ENCODE measurements at regions not wholly inside any gene's neighbourhood (a gene's known extent, or its start where the extent isn't known, plus 50 kb on each side); places are given as distances from the start of the nearest gene placed in this dataset.

DNA sequence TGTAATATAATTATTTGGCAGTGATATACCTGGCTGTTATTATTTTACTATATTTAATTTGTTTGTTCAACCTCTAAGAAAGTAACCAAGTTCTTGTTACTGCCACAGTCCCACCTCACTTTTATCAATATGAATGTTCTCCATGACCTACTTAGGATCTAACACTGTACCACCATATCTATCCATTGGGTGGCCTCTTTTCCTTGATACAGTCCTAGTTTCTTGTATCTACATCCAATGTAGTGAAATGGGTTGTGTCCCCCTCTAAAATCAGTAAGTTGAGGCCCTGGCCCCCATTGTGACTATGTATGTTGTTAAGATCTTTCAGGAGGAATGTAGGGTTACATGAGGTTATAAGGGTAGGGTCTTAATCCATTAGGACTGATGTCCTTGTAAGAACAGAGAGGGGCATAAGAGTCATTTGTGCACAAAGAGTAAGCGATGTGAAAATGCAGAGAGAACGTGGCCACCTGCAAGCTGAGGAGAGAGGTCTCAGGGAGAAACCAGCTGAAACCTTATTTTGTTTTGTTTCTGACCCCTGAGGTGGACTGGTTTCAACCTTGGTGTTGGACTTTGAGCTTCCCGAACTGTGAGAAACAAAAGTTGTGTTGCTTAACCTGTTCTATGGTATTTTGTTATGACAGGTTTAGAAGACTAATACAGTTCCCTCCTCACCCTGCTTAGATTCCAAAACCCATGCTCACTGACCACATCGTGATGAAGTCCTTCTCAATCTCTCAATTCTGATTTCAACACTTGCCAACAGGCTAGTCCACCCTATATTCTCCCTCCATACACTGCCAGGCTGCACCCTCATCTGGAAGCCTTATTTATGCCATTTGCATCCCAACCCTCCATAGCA, 387.3 kb upstream of the EPHA7 start:
- Histone ChIP-seq H3K4me3 (ENCODE audit: insufficient read depth, low read depth, low read length) (no peak overlapping the region), H3K27ac (ENCODE audit: low read depth, low read length) (no peak overlapping the region), H3K9me3 (ENCODE audit: insufficient read depth, low read depth, low read length) (no peaks in the 10 kb centered on the region), H2AFZ (ENCODE audit: low read depth, low read length) (no peak overlapping the region), H3K9ac (ENCODE audit: low read length) (no peak overlapping the region), H4K20me1 (ENCODE audit: insufficient read depth, low read length) (no peaks in the 10 kb centered on the region), H3K27me3 (ENCODE audit: insufficient read depth, low read length) (no peaks in the 10 kb centered on the region), H3K4me1 (ENCODE audit: insufficient read depth, low read length) (no peaks in the 10 kb centered on the region), H3K4me2 (ENCODE audit: low read length) (no peak overlapping the region), H3K79me2 (ENCODE audit: insufficient read depth, low read length) (no peaks in the 10 kb centered on the region), H3K36me3 (ENCODE audit: insufficient read depth, low read length) (no peaks in the 10 kb centered on the region)
- FAIRE-seq (no peak), DNase-seq (ENCODE audit: low read depth) (no peak)
- H3K4me1 Mint-ChIP-seq (ENCODE audit: low read depth, unreplicated experiment): no peaks in the 10 kb centered on the region
- TF ChIP-seq EZH2 (IDR thresholded peaks at IDR 0.05; ENCODE audit: insufficient read depth, low read length): no peak
- TF ChIP-seq, protein P1, sequence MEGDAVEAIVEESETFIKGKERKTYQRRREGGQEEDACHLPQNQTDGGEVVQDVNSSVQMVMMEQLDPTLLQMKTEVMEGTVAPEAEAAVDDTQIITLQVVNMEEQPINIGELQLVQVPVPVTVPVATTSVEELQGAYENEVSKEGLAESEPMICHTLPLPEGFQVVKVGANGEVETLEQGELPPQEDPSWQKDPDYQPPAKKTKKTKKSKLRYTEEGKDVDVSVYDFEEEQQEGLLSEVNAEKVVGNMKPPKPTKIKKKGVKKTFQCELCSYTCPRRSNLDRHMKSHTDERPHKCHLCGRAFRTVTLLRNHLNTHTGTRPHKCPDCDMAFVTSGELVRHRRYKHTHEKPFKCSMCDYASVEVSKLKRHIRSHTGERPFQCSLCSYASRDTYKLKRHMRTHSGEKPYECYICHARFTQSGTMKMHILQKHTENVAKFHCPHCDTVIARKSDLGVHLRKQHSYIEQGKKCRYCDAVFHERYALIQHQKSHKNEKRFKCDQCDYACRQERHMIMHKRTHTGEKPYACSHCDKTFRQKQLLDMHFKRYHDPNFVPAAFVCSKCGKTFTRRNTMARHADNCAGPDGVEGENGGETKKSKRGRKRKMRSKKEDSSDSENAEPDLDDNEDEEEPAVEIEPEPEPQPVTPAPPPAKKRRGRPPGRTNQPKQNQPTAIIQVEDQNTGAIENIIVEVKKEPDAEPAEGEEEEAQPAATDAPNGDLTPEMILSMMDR (IDR thresholded peaks at IDR 0.05; ENCODE audit: insufficient read depth, low read depth, low read length): no peak
- no peaks in the 10 kb centered on the region for H3K36me3 Mint-ChIP-seq (ENCODE audit: low read depth, unreplicated experiment)
- H3K4me3 Mint-ChIP-seq (ENCODE audit: unreplicated experiment): no peak overlapping the region
- peaks cover 3% of the 10 kb centered on the region for H3K9me3 Mint-ChIP-seq (ENCODE audit: unreplicated experiment)
- H3K27me3 Mint-ChIP-seq (ENCODE audit: low read depth, unreplicated experiment): no peaks in the 10 kb centered on the region
- H3K27ac Mint-ChIP-seq (ENCODE audit: unreplicated experiment): no peak overlapping the region

DNA sequence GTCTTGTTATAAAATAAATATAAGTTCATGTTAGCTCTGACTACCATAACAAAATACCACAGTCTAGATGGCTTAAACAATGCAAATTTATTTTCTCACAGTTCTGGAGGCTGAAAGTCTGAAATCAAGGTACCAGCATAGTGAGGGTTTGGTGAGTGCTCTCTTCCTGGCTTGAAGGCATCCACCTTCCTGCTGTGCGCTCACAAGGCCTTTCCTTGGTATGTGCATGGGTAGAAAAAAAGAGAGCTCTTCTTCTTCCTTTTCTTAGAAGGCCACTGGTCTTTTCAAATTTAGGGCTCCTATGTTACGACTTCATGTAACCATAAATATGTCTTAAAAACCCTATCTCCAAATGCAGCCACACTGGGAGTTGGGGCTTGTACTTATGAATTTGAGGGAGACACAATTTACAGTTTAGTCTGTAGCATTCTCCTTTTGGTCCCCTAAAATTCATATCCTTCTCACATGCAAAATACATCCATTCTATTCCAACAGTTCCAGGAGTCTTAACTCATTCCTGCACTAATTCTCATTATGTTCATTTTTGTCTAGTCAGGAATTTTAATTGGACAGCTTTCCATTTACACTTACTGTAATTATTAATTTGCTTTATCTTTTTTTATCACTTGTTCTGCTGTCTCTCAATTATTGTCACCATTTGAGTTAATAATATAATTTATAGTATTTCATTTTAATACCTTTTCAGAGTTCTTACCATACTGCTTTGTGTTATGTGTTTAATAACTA, 381.9 kb upstream of the EPHA7 start:
- Mint-ChIP-seq H3K27me3 (ENCODE audit: low read depth, unreplicated experiment) (no peaks in the 10 kb centered on the region), H3K4me1 (ENCODE audit: low read depth, unreplicated experiment) (peaks cover 12% of the 10 kb centered on the region), H3K4me3 (ENCODE audit: unreplicated experiment) (no peak overlapping the region), H3K9me3 (ENCODE audit: unreplicated experiment) (peaks cover 3% of the 10 kb centered on the region), H3K36me3 (ENCODE audit: low read depth, unreplicated experiment) (no peaks in the 10 kb centered on the region), H3K27ac (ENCODE audit: unreplicated experiment) (no peak overlapping the region)
- Histone ChIP-seq H4K20me1 (ENCODE audit: insufficient read depth, low read length) (no peaks in the 10 kb centered on the region), H3K4me2 (ENCODE audit: low read length) (no peak overlapping the region), H3K4me1 (ENCODE audit: insufficient read depth, low read length) (peaks cover 4% of the 10 kb centered on the region), H3K27me3 (ENCODE audit: insufficient read depth, low read length) (no peaks in the 10 kb centered on the region), H3K36me3 (ENCODE audit: insufficient read depth, low read length) (no peaks in the 10 kb centered on the region), H3K4me3 (ENCODE audit: insufficient read depth, low read depth, low read length) (no peak overlapping the region), H3K27ac (ENCODE audit: low read depth, low read length) (no peak overlapping the region), H3K79me2 (ENCODE audit: insufficient read depth, low read length) (no peaks in the 10 kb centered on the region), H3K9me3 (ENCODE audit: insufficient read depth, low read depth, low read length) (no peaks in the 10 kb centered on the region), H2AFZ (ENCODE audit: low read depth, low read length) (no peak overlapping the region), H3K9ac (ENCODE audit: low read length) (no peak overlapping the region)
- no peak for TF ChIP-seq EZH2 (IDR thresholded peaks at IDR 0.05; ENCODE audit: insufficient read depth, low read length)
- TF ChIP-seq, protein P1 (IDR thresholded peaks at IDR 0.05; ENCODE audit: insufficient read depth, low read depth, low read length): no peak
- FAIRE-seq: no peak
- no peak for DNase-seq (ENCODE audit: low read depth)

Measured in astrocyte (in vitro differentiated cells and primary cell).